ENCODE measurements at regions not wholly inside any gene's neighbourhood (a gene's known extent, or its start where the extent isn't known, plus 50 kb on each side); places are given as distances from the start of the nearest gene placed in this dataset.
"Not testable (repeated sequence)": the region's sequence is repeated elsewhere in the genome, so short reads cannot be mapped to it uniquely, and the experiment has no call there.

GRCh38 chr14:106257569-106257994, 731.2 kb downstream of the TMEM121 start:
- not testable (repeated sequence) for H3K4me1 ChIP-seq (ENCODE audit: insufficient read depth, low read length); H3K9ac ChIP-seq (ENCODE audit: low read length); H3K27me3 Mint-ChIP-seq (ENCODE audit: low read depth, unreplicated experiment); H3K4me3 Mint-ChIP-seq (ENCODE audit: unreplicated experiment); H2AFZ ChIP-seq (ENCODE audit: low read depth, low read length); FAIRE-seq; DNase-seq (ENCODE audit: low read depth); H3K36me3 Mint-ChIP-seq (ENCODE audit: low read depth, unreplicated experiment); H3K27me3 ChIP-seq (ENCODE audit: insufficient read depth, low read length); H3K36me3 ChIP-seq (ENCODE audit: insufficient read depth, low read length); H3K4me1 Mint-ChIP-seq (ENCODE audit: low read depth, unreplicated experiment); H4K20me1 ChIP-seq (ENCODE audit: insufficient read depth, low read length); H3K9me3 Mint-ChIP-seq (ENCODE audit: unreplicated experiment); H3K9me3 ChIP-seq (ENCODE audit: insufficient read depth, low read depth, low read length); H3K27ac Mint-ChIP-seq (ENCODE audit: unreplicated experiment); H3K27ac ChIP-seq (ENCODE audit: low read depth, low read length); H3K4me2 ChIP-seq (ENCODE audit: low read length); H3K79me2 ChIP-seq (ENCODE audit: insufficient read depth, low read length); H3K4me3 ChIP-seq (ENCODE audit: insufficient read depth, low read depth, low read length)

GRCh38 chr14:106268013-106268727, 741.8 kb downstream of the TMEM121 start:
- no peak overlapping the region for H2AFZ ChIP-seq (ENCODE audit: low read depth, low read length)
- H3K36me3 ChIP-seq (ENCODE audit: insufficient read depth, low read length), result no peaks in the 10 kb centered on the region
- H3K27me3 ChIP-seq (ENCODE audit: insufficient read depth, low read length), result no peaks in the 10 kb centered on the region
- H3K9me3 ChIP-seq (ENCODE audit: insufficient read depth, low read depth, low read length), result no peaks in the 10 kb centered on the region
- Mint-ChIP-seq H3K9me3 (ENCODE audit: unreplicated experiment) (peaks cover 6% of the 10 kb centered on the region), H3K27me3 (ENCODE audit: low read depth, unreplicated experiment) (no peaks in the 10 kb centered on the region), H3K27ac (ENCODE audit: unreplicated experiment) (no peak overlapping the region), H3K4me1 (ENCODE audit: low read depth, unreplicated experiment) (no peaks in the 10 kb centered on the region), H3K4me3 (ENCODE audit: unreplicated experiment) (no peak overlapping the region), H3K36me3 (ENCODE audit: low read depth, unreplicated experiment) (no peaks in the 10 kb centered on the region)
- H3K4me1 ChIP-seq (ENCODE audit: insufficient read depth, low read length), result no peaks in the 10 kb centered on the region
- TF ChIP-seq CTCF (IDR thresholded peaks at IDR 0.05; ENCODE audit: insufficient read depth, low read depth, low read length), result no peak
- no peak for TF ChIP-seq EZH2 (IDR thresholded peaks at IDR 0.05; ENCODE audit: insufficient read depth, low read length)
- FAIRE-seq, result no peak
- no peak overlapping the region for H3K4me3 ChIP-seq (ENCODE audit: insufficient read depth, low read depth, low read length)
- no peak overlapping the region for H3K27ac ChIP-seq (ENCODE audit: low read depth, low read length)
- H4K20me1 ChIP-seq (ENCODE audit: insufficient read depth, low read length), result no peaks in the 10 kb centered on the region
- no peak overlapping the region for H3K4me2 ChIP-seq (ENCODE audit: low read length)
- H3K79me2 ChIP-seq (ENCODE audit: insufficient read depth, low read length), result no peaks in the 10 kb centered on the region
- DNase-seq (ENCODE audit: low read depth), result no peak
- H3K9ac ChIP-seq (ENCODE audit: low read length), result no peak overlapping the region

GRCh38 chr14:106269029-106269428, 742.6 kb downstream of the TMEM121 start:
- Histone ChIP-seq H3K36me3 (ENCODE audit: insufficient read depth, low read length) (no peaks in the 10 kb centered on the region), H3K4me1 (ENCODE audit: insufficient read depth, low read length) (no peaks in the 10 kb centered on the region), H3K79me2 (ENCODE audit: insufficient read depth, low read length) (no peaks in the 10 kb centered on the region), H3K27ac (ENCODE audit: low read depth, low read length) (no peak overlapping the region), H3K4me3 (ENCODE audit: insufficient read depth, low read depth, low read length) (no peak overlapping the region), H3K9ac (ENCODE audit: low read length) (no peak overlapping the region), H3K27me3 (ENCODE audit: insufficient read depth, low read length) (no peaks in the 10 kb centered on the region), H2AFZ (ENCODE audit: low read depth, low read length) (no peak overlapping the region), H3K9me3 (ENCODE audit: insufficient read depth, low read depth, low read length) (no peaks in the 10 kb centered on the region), H3K4me2 (ENCODE audit: low read length) (no peak overlapping the region), H4K20me1 (ENCODE audit: insufficient read depth, low read length) (no peaks in the 10 kb centered on the region)
- H3K4me1 Mint-ChIP-seq (ENCODE audit: low read depth, unreplicated experiment), result no peaks in the 10 kb centered on the region
- no peaks in the 10 kb centered on the region for H3K27me3 Mint-ChIP-seq (ENCODE audit: low read depth, unreplicated experiment)
- H3K36me3 Mint-ChIP-seq (ENCODE audit: low read depth, unreplicated experiment), result no peaks in the 10 kb centered on the region
- peaks cover 6% of the 10 kb centered on the region for H3K9me3 Mint-ChIP-seq (ENCODE audit: unreplicated experiment)
- no peak overlapping the region for H3K27ac Mint-ChIP-seq (ENCODE audit: unreplicated experiment)
- no peak for DNase-seq (ENCODE audit: low read depth)
- FAIRE-seq, result no peak
- TF ChIP-seq CTCF (IDR thresholded peaks at IDR 0.05; ENCODE audit: insufficient read depth, low read depth, low read length) (no peak), EZH2 (IDR thresholded peaks at IDR 0.05; ENCODE audit: insufficient read depth, low read length) (no peak)
- no peak overlapping the region for H3K4me3 Mint-ChIP-seq (ENCODE audit: unreplicated experiment)
